Skin epidermis (tissue), 12 donors: ENCODE measurements at regions not wholly inside any gene's neighbourhood (a gene's known extent, or its start where the extent isn't known, plus 50 kb on each side); places are given as distances from the start of the nearest gene placed in this dataset.

Source experiments
- H3K27ac ChIP-seq, 21 experiments: fragments of 200-600 bp; sonication (generic) in 11 of 21; one replicate each; pipeline ENCODE4 v1.5.0; 2020; ENCODE audit warnings: mild to moderate bottlenecking in 3 of 21, inconsistent platforms in 2 of 21, moderate library complexity in 2 of 21
- H3K4me3 ChIP-seq, 7 experiments: fragments of 200-600 bp; sonication (generic) in 2 of 7; one replicate each; pipeline ENCODE4 v1.5.0; 2020; ENCODE audit warnings: inconsistent platforms in 2 of 7, mild to moderate bottlenecking in 2 of 7, moderate library complexity in 1 of 7

DNA sequence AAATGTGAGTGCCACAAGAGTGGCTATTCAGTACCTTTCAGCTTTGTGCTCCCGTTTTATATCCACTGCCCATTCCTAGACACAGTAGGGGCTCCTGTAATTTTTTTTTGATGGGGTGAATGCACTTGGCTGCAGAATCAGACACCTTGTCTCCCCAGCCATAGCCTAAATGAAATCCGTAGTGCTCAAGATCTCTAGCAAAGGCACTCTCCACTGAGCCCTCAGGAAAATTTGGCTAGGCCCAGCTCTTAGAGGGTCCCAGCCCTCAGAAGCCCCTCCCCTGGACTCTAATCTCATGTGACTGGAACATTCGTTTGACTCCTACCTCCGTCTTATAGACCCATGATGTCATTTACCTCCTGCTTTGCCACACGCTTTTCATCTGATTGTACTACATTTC, 323.9 kb downstream of the SMAD2 start:
- no peak overlapping the region for H3K27ac ChIP-seq
- no peak overlapping the region for H3K4me3 ChIP-seq

GRCh38 chr18:47605093-47605492, 325.4 kb downstream of the SMAD2 start:
- H3K27ac ChIP-seq: no peak overlapping the region

DNA sequence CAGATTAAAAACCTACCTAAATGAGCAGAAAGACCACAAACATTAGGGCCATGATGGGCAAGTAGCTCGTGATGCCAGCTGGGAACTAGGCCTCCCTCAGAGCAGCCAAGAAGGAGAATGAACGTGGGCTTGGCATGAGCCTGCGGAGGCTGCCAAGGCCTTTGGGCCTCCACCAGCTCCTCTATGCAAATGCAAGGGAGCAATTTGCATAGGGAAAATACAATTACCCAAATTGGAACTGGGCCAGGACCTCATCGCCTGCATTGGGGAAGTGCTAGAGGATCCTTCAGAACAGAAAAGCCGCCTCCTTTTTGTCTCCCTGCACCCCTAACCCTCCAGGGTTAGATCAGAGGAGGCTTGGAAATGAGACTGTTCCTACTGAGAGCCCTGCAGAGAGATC, 326.4 kb downstream of the SMAD2 start:
- H3K4me3 ChIP-seq: no peak overlapping the region
- H3K27ac ChIP-seq: no peak overlapping the region

More at GRCh38 chr18:47605093-47605492, 325.4 kb downstream of the SMAD2 start:
- H3K4me3 ChIP-seq: no peak overlapping the region

GRCh38 chr18:47603158-47603557, 327.3 kb downstream of the SMAD2 start:
- Histone ChIP-seq H3K4me3 (no peak overlapping the region), H3K27ac (no peak overlapping the region)

DNA sequence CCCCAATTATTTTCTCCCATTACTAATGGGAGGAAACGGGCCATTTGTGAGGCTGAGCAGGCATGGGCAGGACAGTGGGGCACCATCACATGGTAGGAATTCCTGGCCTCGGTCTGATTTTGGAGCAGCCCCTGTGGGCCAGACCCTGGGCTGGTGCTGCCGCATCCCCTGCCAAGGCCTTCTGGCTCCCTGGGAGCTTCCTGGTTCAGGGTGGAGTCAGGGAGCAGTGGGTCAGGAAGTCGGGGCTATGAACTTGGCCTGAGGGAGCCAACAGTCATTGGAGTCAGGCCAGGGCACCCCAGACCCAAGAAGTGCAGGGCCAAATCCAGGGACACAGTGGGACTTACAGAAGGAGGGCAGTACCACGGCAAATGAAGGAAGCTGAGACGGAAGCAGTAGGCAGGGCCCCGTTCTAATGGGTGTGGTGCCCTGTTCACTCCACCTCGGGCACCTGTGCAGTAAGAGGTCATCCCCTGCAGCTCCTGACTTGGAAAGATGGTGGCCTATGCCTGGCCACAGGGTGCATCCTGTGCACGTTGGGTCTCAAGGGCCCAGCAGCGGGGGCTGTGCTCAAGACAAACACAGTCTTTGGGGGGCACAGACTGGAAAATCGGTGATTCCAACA, 328.1 kb downstream of the SMAD2 start:
- Histone ChIP-seq H3K27ac (no peak overlapping the region), H3K4me3 (no peak overlapping the region)

DNA sequence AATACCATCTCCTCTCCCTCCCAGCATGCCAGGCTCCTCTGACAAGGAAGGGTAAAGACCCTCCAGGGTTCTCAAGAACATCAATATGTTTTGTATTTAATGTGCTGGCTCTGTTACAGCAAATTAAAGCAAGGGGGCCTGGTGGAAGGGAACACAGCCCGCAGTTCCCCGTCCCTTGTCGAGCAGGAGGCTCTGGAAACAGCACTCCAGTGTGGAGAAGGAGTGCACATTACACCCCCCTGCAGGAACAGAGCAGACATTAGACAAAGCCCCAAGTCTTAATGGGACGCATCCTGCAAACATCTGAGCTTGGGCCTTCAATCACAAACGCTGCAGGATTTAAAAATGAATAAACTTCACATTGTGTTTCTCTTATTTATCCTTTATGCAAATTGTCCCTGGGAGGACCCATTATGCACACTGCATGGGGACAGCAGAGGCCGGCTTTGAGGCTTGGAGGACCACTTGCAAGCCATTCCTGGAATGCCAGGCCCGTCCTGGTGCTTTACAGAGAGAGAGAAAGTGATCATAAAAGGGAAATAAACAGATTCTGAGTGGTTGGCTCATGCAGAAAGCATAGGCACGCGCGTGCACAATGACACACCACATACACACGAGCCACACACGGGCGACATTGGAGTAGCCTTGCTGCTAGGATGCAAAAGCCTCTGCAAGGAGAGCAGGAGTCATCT, 328.7 kb downstream of the SMAD2 start:
- Histone ChIP-seq H3K4me3 (no peak overlapping the region), H3K27ac (no peak overlapping the region)

DNA sequence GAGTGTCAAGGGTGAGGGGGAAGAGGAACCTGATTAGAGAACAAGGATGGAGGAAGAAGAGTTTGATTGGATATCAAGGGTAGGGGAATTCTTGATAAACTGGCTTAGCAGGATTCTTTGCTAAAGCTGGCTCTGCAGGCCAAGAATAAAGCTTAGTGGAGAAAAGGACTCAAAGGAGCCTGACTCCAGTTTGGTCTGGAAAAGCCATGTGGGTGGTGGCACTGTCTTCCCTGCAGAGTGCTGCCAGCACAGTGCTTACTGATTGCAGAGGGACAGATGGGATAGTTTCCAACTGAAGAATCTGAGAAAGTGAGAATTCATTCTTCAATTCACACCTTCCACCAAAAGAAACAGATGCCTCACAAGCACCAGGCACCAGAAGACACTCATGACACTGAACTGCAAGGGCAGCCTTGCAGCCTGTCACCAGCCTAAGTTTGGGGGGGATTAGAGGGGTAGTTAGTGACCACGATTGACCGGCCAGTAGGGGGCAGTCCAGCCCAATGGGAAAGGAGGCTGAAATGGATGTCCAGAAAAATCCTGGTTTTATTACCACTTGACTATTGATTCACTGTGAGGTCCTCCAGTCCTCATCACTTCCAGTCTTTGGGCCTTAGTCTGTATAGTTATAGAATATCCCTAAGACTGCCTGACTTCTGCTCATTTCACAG, 334.5 kb downstream of the SMAD2 start:
- H3K4me3 ChIP-seq: no peak overlapping the region
- H3K27ac ChIP-seq: no peak overlapping the region

- H3K4me3 ChIP-seq: no peak overlapping the region
- H3K27ac ChIP-seq: no peak overlapping the region
Observed at GRCh38 chr18:47594621-47595086, 335.8 kb downstream of the SMAD2 start.

- Histone ChIP-seq H3K27ac (no peak overlapping the region), H3K4me3 (no peak overlapping the region)
Observed at GRCh38 chr18:47593744-47594472, 336.6 kb downstream of the SMAD2 start.

- H3K4me3 ChIP-seq: no peak overlapping the region
Observed at GRCh38 chr18:47591429-47591828, 339.0 kb downstream of the SMAD2 start.

DNA sequence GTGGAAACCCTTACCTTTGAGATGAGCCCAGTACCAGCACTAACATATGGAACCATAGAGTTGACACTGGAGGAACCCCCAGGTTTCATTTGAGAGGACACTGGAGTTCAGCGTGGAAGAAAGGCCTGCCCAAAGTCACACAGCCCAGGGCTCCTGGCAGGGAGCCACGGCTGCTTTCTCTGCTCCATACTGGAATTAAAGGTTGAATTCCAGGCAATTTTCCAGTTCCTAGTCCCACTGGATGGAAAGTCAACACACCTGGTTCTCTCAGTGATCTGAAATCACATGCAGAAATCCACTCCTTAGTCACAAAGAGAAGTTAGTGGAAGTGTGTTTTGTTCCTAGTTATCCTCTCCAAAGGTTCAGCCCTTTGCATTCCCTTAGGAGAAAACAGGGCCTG, 336.1 kb upstream of the SKOR2 start:
- H3K4me3 ChIP-seq: no peak overlapping the region
- no peak overlapping the region for H3K27ac ChIP-seq

More at GRCh38 chr18:47591429-47591828, 339.0 kb downstream of the SMAD2 start:
- H3K27ac ChIP-seq: no peak overlapping the region

- H3K27ac ChIP-seq: no peak overlapping the region
- no peak overlapping the region for H3K4me3 ChIP-seq
Observed at GRCh38 chr18:47586418-47587070, 335.1 kb upstream of the SKOR2 start.

DNA sequence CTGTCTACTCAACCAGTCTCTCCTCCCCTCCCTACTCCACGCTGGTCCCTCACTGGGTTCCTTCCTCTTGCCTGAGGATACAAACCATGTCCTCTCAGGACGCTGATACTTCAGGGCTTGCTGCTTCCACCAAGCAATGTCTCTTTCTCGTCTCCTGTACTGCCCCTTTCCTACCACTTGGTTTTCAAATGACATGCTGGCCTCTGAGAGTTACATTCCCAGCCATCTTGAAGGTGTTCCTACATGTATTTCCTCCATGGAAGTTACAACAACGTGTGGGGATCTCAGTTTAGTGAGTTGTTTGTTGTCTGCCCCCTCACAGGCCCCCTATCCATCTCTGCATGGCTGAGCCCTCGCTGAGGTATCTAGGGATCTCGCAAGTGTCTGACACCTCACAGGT, 334.5 kb upstream of the SKOR2 start:
- H3K27ac ChIP-seq: no peak overlapping the region
- H3K4me3 ChIP-seq: no peak overlapping the region

DNA sequence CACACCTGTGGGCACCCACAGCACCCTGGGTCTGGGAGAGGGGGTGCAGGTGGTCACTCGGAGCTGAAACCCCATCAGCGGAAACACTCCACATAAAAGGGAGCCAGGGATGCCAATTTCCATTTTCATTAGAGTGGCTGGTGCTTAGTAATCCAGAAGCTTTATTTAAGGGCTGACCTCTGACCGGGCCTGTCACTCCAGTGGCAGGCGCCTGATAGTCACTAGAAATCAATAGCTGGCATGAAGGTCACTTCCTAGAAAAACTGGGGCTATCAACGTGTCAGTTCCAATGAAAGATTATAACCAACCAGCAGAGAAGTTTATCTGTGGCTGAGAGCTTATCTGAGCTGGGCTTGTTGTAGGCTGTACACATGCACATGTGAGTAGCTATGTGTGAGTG, 333.7 kb upstream of the SKOR2 start:
- H3K4me3 ChIP-seq: no peak overlapping the region
- H3K27ac ChIP-seq: no peak overlapping the region

GRCh38 chr18:47582093-47582492, 330.6 kb upstream of the SKOR2 start:
- no peak overlapping the region for H3K4me3 ChIP-seq
- no peak overlapping the region for H3K27ac ChIP-seq

GRCh38 chr18:47577520-47577919, 326.1 kb upstream of the SKOR2 start:
- Histone ChIP-seq H3K27ac (no peak overlapping the region), H3K4me3 (no peak overlapping the region)

DNA sequence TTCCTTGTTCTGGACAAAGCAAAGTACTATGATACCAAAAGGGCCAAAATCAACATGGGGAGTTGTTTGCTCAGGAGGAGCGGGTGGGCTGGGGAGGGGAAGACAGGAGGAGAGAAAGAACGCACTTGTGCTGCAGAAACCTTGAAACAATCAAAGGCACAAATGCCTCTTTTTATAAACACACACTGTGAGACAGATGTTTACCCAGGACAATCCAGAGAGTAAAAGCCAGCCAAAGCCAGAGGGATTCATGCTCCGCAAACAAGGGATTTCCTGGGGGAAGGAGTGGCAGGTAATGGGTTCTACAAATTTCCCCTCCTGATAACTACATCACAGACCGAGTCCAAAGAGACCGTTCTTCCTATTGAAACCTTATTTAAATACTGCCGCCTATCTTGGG, 323.5 kb upstream of the SKOR2 start:
- H3K4me3 ChIP-seq: no peak overlapping the region
- no peak overlapping the region for H3K27ac ChIP-seq

- no peak overlapping the region for H3K27ac ChIP-seq
Observed at GRCh38 chr18:47571957-47572356, 320.5 kb upstream of the SKOR2 start.

DNA sequence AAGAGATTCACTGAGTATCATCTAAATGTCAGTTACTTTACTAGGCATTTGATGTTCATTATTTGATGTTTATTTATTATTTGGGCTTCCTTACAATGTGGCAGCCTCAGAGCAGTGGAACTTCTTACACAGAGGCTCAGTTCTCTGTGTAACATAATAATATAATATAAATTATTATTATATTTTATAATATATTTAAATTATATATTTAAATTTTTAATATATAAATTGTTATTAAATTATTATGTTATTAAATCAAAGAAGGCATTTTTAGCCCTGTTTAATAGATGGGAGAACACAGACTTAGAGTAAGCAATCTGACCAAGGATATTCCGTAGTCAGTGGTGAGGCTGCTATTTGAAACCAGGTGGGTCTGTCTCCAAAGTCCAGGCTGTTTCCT, 315.3 kb upstream of the SKOR2 start:
- no peak overlapping the region for H3K27ac ChIP-seq
- no peak overlapping the region for H3K4me3 ChIP-seq

More at GRCh38 chr18:47571957-47572356, 320.5 kb upstream of the SKOR2 start:
- no peak overlapping the region for H3K4me3 ChIP-seq
